Central memory CD4-positive, alpha-beta T cell (primary cell): ENCODE measurements at regions not wholly inside any gene's neighbourhood (a gene's known extent, or its start where the extent isn't known, plus 50 kb on each side); places are given as distances from the start of the nearest gene placed in this dataset.
"Not testable (repeated sequence)": the region's sequence is repeated elsewhere in the genome, so short reads cannot be mapped to it uniquely, and the experiment has no call there.

ENCODE experiments used
- DNase-seq: peaks from one replicate; pipeline ENCODE4 v3.0.0; 2022

DNA sequence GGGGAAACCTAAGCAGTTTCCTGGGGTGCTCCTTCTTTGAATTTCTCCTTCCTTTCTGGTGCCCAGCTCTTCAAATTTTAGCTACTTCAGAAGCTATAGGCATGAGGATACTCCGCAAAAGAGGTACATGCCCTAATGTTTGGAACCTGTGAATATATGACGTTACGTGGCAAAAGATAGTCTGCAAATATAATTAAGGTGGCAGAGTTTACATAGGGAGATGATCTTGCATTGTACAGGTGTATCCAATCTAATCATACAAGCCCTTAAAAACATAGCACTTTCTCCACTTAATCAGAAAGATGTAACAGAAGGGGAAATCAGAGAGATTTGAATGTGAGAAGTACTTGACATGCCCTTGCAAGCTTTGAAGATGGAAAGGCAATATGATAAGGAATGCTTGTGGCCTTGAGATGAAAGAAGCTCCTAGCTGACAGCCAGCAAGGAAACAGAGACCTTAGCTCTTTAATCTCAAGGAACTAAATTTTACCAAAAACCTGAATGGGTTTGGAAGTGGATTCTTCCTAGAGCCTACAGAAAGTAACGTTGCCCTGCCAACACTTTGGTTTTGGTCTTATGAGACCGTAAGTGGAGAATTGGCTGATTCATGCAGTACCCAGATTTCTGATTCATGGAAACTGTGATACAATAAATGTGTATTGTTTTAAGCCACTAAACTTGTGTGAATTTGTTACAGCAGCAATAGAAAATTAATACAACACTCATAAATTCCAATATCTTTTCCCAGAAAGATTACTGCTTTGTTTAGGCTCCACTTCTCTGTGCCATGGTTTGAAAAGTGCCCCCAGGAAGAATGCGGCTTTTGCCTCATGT, 268.4 kb downstream of the FAM170A start:
- no peak for DNase-seq

DNA sequence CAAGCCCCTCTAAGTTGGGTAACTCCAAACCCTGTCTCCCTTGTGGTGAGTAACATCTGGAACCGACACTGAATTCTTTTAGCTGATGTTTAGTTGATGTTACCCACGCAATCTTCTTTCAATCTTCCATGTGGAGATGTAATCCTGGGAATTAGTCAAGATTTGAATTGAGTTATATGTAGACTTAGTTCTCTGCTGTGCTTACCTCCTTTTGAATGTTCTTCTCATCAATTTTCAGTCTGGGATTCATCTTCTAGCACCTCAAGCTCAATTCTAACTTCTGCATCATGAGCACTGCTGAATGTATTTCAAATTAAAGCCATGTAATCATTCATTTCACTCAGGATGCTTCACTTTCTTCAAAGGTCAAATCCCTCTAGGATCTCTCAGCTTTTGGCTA, 270.6 kb downstream of the FAM170A start:
- no peak for DNase-seq

DNA sequence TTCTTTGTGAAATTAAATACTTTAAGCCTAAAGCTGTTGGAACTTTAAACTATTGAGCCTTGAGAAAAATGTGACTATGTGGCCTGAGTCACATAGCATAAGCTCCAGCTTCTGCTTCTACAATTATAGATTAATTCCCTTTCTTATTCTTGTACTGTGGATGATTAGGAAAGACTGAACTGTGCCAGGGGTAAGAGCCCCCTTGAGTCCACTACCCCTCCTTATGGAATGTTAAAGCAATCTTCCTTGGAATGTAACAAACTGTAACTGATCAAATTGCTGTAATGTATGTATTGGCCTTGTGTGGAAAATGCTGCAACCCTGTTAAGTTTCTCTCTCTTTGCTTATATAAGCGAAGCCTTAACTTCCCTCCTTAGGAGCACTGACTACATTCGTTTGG, 273.2 kb downstream of the FAM170A start:
- DNase-seq, result no peak

DNA sequence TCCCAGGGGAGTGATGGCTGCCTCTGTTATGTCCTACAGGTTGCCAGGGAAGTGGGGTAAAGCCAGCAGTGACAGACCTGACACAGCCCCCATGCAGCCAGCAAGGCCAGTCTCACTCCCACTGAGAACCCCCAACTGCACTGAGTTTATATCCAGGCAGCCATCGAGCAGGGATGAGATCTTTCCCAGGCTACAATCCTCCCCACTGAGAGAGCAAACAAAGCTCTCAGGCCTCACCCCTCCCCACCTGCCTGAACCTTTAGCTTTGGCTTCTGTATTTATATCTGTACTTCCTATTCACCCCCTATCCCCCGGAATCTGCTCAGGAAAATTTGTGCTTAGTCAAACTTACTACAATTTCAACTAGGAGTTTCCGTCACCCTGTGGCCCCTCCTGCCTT, 284.1 kb downstream of the FAM170A start:
- no peak for DNase-seq

DNA sequence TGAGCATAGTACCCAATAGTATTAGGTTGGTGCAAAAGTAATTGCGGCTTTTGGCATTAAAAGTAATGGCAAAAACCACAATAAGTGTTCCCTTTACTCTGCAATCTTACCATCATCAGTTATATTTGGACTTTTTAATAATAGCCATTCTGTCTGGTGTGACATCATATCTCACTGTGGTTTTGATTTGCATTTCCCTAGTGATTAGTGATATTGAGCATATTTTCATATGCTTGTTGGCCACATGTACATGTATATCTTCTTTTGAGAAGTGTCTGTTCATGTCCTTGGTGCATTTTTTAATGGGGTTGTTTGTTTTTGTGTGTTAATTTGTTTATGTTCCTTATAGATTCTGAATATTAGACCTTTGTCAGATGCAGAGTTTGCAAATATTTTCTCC, 289.9 kb downstream of the FAM170A start:
- no peak for DNase-seq

DNA sequence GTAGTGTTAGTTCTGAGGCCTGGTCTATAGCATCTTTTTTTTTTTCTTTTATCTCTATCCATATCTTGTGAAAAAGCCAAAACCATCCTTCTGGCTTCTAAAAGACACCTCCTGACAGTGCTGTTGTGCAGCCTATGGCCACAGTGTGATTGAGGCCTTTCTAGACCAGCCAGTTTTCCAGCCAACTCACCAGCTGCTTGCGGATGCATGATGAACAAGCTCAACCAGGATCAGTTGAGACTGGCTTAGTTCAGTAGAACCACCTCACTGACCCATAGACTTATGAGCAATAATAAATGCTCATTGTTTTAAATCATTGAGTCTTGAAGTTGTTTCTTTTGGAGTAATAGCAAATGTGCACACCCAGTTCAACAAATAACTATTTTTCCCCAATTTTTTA, 296.9 kb downstream of the FAM170A start:
- DNase-seq, result no peak

DNA sequence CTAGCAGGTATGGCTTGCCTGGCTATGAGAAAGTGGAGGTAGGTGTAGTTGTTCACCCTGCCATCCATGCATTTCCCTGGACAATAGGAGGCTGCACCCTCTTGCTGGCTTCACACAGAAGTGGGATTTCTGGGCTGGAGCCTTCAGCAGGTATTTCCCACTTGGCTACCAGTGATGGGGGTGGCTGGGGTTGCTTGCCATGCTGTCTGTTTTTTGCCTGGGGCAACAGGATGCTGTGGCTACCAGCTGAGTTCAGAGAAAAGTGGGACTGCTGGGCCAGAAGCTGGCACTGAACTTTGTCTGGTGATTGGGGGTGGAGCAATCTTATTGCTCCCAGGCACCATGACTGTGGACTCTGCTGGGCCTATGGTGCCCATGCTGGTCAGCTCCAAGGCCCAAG, 299.6 kb downstream of the FAM170A start:
- DNase-seq, result no peak

DNA sequence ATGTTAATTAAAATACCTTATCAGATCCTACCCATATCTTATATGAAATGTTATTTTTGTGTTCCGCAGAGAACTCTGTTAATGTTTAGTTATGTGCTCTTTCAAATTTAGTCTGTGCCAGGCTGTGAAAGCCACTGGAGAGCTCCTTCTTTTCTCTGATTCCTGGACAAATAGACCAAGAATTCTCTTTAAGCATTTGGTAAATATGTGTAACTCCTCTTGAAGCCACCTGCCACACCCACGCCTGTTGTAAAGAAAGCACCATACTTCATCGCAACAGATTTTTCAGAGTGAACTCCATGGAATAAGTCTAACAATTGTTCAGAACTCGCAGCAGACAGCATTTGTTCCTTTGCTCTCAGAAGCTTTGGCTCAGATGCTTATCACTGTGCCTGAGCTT, 301.1 kb downstream of the FAM170A start:
- no peak for DNase-seq

DNA sequence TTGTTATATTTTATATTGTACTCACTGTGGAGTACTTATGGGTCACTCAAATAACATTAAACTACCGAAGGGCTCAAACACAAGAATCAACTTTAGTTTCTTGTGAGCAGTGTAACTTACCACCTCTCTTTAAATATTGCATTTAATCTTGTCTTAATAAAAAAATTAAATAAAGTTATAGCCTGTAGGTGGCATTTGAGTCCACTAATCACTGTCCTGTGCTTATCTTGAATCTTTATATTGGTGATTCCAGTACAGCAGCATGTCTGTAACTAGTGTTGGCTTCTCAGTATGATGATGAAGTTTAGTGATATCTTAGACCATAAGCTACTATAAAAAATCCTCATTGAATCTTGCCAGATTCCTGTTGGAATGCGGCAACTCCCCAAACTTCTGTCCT, 313.8 kb downstream of the FAM170A start:
- no peak for DNase-seq

DNA sequence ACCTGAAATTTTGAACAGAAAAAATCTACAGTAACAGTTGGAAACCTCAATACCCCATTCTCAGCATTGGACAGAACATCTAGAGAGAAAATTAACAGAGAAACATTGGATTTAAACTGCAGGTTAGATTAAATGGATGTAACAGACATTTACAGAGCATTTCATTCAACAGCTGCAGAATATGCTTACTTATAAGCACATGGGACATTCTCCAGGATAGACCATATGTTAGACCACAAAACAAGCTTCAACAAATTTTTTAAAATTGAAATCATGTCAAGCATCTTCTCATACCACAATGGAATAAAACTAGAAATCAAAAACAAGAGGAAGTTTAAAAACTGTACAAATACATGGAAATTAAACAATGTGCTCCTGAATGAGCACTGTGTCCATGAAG, 316.3 kb downstream of the FAM170A start:
- DNase-seq, result no peak

DNA sequence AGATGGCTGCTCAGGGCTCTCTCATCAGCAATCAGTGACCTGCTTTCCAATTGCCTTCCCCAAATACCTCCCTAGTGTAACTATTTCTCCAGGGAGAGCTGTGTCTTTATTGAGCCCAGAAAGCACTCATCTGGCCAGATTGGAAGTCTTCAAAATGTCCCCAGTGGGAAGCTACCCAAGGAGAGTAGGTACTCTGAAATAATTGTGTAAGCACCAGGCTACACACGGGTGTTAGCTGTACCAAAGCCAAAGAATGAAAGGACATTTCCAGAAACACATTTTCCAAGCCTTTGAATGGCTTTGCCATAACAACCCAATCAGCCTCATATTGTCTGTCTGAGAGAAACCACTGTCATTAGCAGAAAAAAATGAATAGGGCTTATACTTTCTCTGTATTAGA, 318.8 kb downstream of the FAM170A start:
- DNase-seq, result no peak

DNA sequence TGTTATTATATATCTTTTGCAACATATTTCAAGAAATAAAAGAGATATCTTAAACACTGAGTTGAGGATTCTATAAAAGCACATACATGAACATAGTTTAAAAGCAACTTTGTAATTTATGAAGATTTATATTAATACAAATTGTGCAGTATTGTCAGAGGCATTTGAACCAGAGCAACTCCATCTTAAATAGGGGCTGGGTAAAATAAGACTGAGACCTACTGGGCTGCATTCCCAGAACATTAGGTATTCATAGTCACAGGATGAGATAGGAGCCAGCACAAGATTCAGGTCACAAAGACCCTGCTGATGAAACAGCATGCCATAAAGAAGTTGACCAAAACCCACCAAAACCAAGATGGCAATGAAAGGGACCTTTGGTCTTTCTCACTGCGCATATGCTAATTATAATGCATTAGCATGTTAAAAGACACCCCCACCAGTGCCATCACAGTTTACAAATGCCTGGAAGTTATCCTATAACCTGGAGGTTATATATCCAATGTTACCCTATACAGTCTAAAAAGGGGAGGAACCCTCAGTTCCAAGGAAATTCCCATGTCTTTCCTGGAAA, 320.2 kb downstream of the FAM170A start:
- no peak for DNase-seq

DNA sequence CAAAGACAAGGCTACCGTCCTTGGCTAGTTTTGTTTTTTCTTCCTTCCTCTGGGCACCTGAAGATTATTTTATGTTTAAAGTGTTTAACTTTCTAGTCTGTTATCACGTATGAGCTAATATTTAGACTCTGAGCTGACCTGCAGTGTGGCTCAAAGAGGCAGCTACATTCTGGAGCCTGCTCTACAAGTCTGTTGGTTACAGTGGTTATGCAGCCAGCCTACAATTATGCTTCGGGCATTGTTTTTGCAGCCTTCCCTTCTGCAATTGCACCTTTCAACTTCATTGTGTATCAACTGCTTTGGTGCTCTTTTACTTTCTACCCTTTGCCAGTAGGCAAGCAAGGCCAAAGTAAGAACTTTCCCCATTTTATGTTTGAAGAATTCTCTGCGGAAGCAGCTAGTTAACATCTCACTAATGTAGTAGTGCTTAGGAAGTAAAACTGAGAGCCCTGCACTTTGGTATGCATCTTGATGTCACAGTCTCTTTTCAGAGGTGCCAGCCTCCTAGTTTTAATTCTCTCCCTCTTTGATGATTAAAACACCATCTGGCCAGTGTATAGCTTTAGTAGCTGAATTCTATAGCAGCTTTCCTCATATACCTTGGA, 322.1 kb downstream of the FAM170A start:
- DNase-seq, result no peak

DNA sequence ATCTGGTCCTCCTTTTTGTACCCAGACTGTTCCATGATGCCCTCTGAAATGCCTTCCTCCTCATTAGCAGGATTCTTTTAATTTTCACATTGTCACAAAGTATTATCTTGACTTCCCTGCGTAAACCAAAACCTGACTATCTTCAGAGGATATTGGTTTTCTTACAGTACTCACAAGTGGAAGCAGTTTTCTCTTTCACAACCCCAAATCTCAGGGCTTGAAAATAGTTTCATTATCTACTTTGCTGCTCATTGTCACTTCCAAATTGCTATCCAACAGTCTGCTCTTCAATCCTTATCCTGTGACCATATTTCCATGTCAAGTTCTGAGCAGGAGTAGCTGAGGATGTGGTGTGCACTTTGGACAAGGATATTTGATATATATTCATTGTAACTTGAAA, 324.1 kb downstream of the FAM170A start:
- DNase-seq, result no peak

DNA sequence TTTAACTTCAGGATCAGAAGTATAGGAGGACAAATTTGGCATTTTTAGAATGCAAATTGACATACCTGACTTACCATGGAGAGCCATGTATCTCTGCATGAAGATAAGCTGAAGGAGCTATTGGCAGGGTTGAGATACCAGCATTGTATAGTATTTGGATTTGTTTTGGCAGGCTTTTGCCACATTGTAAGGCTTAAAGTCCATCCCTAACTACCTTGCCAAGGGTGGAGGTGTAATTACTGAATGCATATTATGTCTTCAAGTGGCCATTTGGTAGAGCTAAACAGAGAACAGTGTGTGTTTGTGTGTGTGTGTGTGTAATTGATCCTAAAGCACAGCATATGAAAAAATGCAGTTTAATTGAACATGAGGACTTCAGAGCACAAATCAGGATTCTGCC, 324.7 kb downstream of the FAM170A start:
- DNase-seq, result no peak

DNA sequence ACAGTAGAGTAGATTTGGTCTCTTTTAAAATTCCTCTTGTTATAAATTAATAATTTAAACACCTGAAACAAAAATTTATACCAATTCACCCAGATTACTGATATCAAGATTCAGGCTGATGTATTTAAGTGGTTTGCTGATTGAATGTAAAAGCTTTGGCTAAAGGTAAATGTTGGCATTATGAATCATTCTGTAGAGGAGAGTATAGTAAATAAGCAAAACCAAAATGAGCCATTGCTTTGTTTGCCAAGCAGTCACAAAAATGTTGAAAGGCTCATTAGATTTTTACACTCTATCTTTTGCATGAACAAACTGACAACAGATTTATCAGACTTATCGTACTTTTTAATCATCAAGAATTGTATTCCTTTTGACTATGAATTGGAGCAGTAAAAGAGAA, 332.6 kb downstream of the FAM170A start:
- no peak for DNase-seq

DNA sequence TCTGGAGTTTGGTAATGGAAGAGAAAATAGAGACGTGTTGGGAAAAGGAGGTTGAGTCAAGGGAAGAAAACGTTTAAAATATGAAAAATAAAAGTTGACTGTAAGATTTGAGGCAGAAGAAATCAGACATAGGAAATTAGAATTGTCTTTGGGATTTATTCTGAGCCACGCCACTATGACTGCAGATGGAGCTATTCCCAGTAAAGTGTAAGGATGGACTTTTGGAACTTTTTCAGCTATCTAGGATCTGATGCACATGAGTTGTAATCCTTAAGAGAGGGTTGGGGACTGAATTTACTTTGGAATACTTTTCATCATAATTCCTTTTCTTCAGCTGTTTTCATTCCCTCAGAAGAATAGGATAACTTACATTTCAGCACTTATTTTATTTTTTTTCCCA, 336.7 kb downstream of the FAM170A start:
- DNase-seq, result no peak

DNA sequence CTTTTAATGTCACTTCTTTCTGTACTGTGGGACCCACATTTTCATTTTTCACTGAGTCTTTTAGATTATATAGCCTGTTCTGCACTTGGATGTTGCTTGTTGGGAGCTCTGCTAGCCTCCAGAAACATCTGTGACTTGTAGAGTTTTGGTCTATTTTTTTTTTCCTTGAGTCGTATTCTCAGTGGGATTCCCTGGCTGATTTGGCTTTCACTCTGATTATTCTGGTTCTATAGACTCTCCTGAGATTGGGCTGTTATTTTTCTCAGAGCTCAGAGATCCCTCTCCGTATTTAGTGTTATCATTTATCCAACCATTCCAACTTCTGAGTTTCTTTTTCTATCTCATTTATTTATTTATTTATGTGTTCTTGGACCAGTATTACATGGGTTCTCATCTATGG, 339.3 kb downstream of the FAM170A start:
- DNase-seq, result no peak

DNA sequence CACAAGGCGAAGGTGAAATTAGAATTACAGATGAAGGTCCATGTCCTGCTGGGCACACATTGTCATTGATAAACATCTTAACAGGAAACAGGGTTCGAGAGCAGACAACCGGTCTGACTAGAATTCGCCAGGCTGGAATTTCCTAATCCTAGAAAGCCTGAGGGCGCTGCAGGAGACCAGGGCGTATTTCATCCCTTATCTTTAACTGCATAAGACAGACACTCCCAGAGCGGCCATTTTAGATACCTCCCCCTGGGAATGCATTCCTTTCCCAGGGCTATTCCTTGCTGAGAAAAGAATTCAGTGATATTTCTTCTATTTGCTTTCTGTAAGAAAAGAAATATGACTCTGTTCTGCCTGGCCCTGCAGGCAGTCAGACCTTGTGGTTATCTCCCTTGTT, 357.7 kb downstream of the FAM170A start:
- not testable (repeated sequence) for DNase-seq

DNA sequence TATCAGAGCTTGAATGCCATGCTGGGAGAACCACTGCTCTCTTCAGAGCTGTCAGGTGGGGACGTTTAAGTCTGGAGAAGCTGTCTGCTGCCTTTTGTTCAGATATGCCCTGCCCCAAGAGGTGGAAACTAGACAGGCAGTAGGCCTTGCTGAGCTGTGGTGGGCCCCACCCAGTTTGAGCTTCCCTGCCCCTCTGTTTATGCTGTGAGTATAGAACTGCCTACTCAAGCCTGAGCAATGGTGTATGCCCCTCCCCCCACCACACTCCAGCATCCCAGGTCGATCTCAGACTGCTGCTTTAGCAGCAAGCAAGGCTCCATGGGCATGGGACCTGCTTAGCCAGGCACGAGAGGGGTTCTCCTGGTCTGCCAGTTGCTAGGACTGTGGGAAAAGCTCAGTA, 362.3 kb downstream of the FAM170A start:
- no peak for DNase-seq

DNA sequence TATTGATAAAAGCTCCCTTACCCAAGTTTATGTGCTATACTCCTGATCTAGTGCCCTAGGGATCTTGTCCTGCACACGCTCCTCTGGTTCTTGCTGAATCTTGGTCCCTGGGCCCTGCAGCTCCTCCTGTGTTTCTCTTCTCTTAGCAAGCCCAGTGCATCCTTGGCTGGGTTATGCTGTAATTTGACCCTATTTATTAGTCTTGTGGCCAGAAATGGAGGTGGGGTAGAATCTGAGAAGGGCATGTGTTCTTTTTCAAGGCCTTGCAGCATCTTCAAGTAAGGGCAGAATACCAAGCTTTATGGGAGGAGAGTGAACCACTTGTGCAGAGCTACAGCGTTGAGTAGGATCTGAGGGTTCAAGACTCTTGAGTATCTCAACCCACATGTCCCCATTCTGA, 366.8 kb downstream of the FAM170A start:
- no peak for DNase-seq

DNA sequence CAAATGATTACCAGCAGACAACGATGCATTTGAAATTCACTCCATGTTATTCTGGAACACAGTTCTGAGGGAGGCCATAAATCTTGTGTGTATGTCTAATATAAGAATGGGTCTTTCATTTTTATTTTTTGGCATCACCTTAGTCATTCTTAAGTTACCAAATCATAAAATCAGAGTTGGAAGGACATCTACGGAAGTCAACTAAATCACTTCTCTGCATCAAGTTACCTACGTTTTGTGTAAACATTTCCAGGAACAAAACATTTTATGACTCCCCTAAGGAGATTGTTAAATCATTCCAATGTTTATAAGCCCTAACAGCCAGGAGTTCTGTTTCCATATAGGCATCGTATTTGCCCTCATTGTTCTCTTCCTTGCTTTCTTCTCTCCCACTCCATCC, 378.2 kb downstream of the FAM170A start:
- DNase-seq, result no peak

DNA sequence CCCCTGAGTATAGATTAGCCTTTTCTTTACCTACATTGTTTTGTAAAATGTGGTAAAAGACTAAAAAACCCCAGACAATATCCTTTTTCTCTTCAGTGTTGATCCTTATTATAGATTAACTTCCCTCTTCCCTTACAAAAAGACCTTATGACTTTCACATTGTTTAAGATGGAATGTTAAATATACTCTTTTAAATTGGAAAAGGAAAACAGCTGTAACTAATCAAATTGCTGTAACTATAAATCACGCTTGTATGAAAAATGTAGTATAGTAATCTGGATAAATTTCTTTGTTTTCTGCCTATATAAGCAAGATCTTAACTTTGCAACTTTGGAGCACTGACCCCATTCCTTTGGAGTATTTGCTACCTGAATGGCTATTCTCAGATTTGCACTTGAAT, 383.1 kb downstream of the FAM170A start:
- no peak for DNase-seq

DNA sequence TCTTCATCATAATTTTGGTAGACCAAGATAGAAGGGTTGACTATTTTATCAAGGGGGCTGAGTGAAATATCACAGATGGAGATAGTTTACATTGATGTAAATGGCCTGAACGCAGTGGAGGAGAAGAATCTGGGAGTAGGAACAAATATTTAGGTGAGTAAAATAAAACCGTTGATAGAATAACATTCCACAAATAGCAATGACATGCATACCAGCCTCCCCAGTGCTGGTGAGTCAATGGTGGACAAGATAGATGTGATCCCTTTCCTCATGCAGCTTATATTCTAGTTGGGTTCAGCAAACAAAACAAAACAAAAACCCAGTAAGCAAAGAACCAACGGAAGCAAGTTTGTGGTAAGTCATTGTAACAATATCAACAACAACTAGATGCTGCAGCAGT, 385.2 kb downstream of the FAM170A start:
- no peak for DNase-seq
